H1 (cell line): ENCODE measurements at regions not wholly inside any gene's neighbourhood (a gene's known extent, or its start where the extent isn't known, plus 50 kb on each side); places are given as distances from the start of the nearest gene placed in this dataset.

ENCODE experiments used
- ATF2 ChIP-seq: IDR thresholded peaks from 2 replicates; pipeline ENCODE4 v1.6.1; 2012; ENCODE audit warnings: low read length, inconsistent platforms
- ATF3 ChIP-seq: IDR thresholded peaks from 2 replicates; pipeline ENCODE4 v1.6.1; 2011; ENCODE audit warnings: low read depth, mild to moderate bottlenecking, low read length; ENCODE audit not compliant: insufficient read depth
- BCL11A ChIP-seq, 2 experiments: IDR thresholded peaks; one replicate each; pipeline ENCODE4 v1.6.1; 2011; ENCODE audit warnings: low read depth in 2 of 2, low read length in 2 of 2, mild to moderate bottlenecking in 2 of 2
- CBX8 ChIP-seq: fragments of 300-800, 300-1000 bp; sonication (generic); IDR thresholded peaks from 2 replicates; pipeline ENCODE4 v1.7.1; 2016; ENCODE audit warnings: low read depth, low read length, borderline replicate concordance
- CHD7 ChIP-seq: fragments of 300-600 bp; sonication (generic); IDR thresholded peaks from 2 replicates; pipeline ENCODE4 v1.7.1; 2012; ENCODE audit warnings: low read length, moderate library complexity, mild to moderate bottlenecking, inconsistent platforms; ENCODE audit not compliant: insufficient replicate concordance
- NRF1 ChIP-seq: IDR thresholded peaks from 2 replicates; pipeline ENCODE4 v1.6.1; 2011; ENCODE audit warnings: mild to moderate bottlenecking, low read depth, low read length, improper control_type of control experiment
- POU5F1 ChIP-seq: IDR thresholded peaks from 2 replicates; pipeline ENCODE4 v1.6.1; 2011; ENCODE audit warnings: low read depth, mild to moderate bottlenecking, low read length, moderate library complexity
- RBBP5 ChIP-seq: IDR thresholded peaks from 2 replicates; pipeline ENCODE4 v1.7.1; 2012; ENCODE audit warnings: low read depth, mild to moderate bottlenecking, inconsistent platforms, low read length, moderate library complexity, borderline replicate concordance
- SAP30 ChIP-seq: fragments of 300-600 bp; sonication (generic); IDR thresholded peaks from 2 replicates; pipeline ENCODE4 v1.7.1; 2012; ENCODE audit warnings: low read length, moderate library complexity, mild to moderate bottlenecking, inconsistent platforms; ENCODE audit not compliant: insufficient read depth, insufficient replicate concordance
- YY1 ChIP-seq: IDR thresholded peaks from 2 replicates; pipeline ENCODE4 v1.6.1; 2011; ENCODE audit warnings: low read depth, mild to moderate bottlenecking, low read length

GRCh38 chr10:124227988-124228387 lies 134.6 kb upstream of the CHST15 start (continued):
- no peak for TF ChIP-seq CHD7
- no peak for TF ChIP-seq CBX8
- no peak for TF ChIP-seq RBBP5
- TF ChIP-seq NRF1 = no peak
- no peak for TF ChIP-seq BCL11A (IDR thresholded peaks at IDR 0.05; ENCODE audit: low read depth in 2 of 2, low read length in 2 of 2)
- no peak for TF ChIP-seq YY1
- TF ChIP-seq ATF2 = no peak
- TF ChIP-seq POU5F1 = no peak
- TF ChIP-seq ATF3 = no peak
- no peak for TF ChIP-seq SAP30
